ENCODE measurements at regions not wholly inside any gene's neighbourhood (a gene's known extent, or its start where the extent isn't known, plus 50 kb on each side); places are given as distances from the start of the nearest gene placed in this dataset.

- no peak for DNase-seq (ENCODE audit: low spot score)
Observed at GRCh38 chr1:195071461-195071860, 1536.8 kb downstream of the KCNT2 start.

- no peak for DNase-seq (ENCODE audit: low spot score)
Observed at GRCh38 chr1:195065437-195065836, 1542.8 kb downstream of the KCNT2 start.

- no peak for DNase-seq (ENCODE audit: low spot score)
Observed at GRCh38 chr1:195064358-195064757, 1543.9 kb downstream of the KCNT2 start.

GRCh38 chr1:195054217-195054687 lies 1554.0 kb downstream of the KCNT2 start:
- DNase-seq (ENCODE audit: low spot score) = no peak

GRCh38 chr1:195053478-195053877 lies 1554.8 kb downstream of the KCNT2 start:
- DNase-seq (ENCODE audit: low spot score) = peak; percentile 10

- no peak for DNase-seq (ENCODE audit: low spot score)
Observed at GRCh38 chr1:195047772-195048171, 1560.5 kb downstream of the KCNT2 start.

GRCh38 chr1:195045072-195045471 lies 1563.2 kb downstream of the KCNT2 start:
- DNase-seq (ENCODE audit: low spot score) = no peak

GRCh38 chr1:195030793-195031192 lies 1577.4 kb downstream of the KCNT2 start:
- no peak for DNase-seq (ENCODE audit: low spot score)

- DNase-seq (ENCODE audit: low spot score) = no peak
Observed at GRCh38 chr1:195026792-195027191, 1581.4 kb downstream of the KCNT2 start.

GRCh38 chr1:195019385-195019784 lies 1588.9 kb downstream of the KCNT2 start:
- DNase-seq (ENCODE audit: low spot score) = no peak

GRCh38 chr1:195012995-195013394 lies 1595.2 kb downstream of the KCNT2 start:
- DNase-seq (ENCODE audit: low spot score) = no peak

- DNase-seq (ENCODE audit: low spot score) = no peak
Observed at GRCh38 chr1:195005338-195005737, 1602.9 kb downstream of the KCNT2 start.

- no peak for DNase-seq (ENCODE audit: low spot score)
Observed at GRCh38 chr1:194990483-194990882, 1617.8 kb downstream of the KCNT2 start.

GRCh38 chr1:194975913-194976312 lies 1632.3 kb downstream of the KCNT2 start:
- DNase-seq (ENCODE audit: low spot score) = no peak

GRCh38 chr1:194968916-194969315 lies 1639.3 kb downstream of the KCNT2 start:
- DNase-seq (ENCODE audit: low spot score) = no peak

GRCh38 chr1:194959795-194960194 lies 1648.4 kb downstream of the KCNT2 start:
- no peak for DNase-seq (ENCODE audit: low spot score)

- no peak for DNase-seq (ENCODE audit: low spot score)
Observed at GRCh38 chr1:194952171-194952570, 1656.1 kb downstream of the KCNT2 start.

GRCh38 chr1:194950584-194950983 lies 1657.7 kb downstream of the KCNT2 start:
- no peak for DNase-seq (ENCODE audit: low spot score)

- DNase-seq (ENCODE audit: low spot score) = no peak
Observed at GRCh38 chr1:194940336-194941030, 1667.8 kb downstream of the KCNT2 start.

- no peak for DNase-seq (ENCODE audit: low spot score)
Observed at GRCh38 chr1:194935864-194936263, 1672.4 kb downstream of the KCNT2 start.

GRCh38 chr1:194931166-194931565 lies 1677.1 kb downstream of the KCNT2 start:
- no peak for DNase-seq (ENCODE audit: low spot score)

- no peak for DNase-seq (ENCODE audit: low spot score)
Observed at GRCh38 chr1:194930132-194930531, 1678.1 kb downstream of the KCNT2 start.

- no peak for DNase-seq (ENCODE audit: low spot score)
Observed at GRCh38 chr1:194929357-194929756, 1678.9 kb downstream of the KCNT2 start.

GRCh38 chr1:194919146-194919545 lies 1689.1 kb downstream of the KCNT2 start:
- no peak for DNase-seq (ENCODE audit: low spot score)

Data from NAMALWA (cell line).